ENCODE measurements at regions not wholly inside any gene's neighbourhood (a gene's known extent, or its start where the extent isn't known, plus 50 kb on each side); places are given as distances from the start of the nearest gene placed in this dataset.

DNA sequence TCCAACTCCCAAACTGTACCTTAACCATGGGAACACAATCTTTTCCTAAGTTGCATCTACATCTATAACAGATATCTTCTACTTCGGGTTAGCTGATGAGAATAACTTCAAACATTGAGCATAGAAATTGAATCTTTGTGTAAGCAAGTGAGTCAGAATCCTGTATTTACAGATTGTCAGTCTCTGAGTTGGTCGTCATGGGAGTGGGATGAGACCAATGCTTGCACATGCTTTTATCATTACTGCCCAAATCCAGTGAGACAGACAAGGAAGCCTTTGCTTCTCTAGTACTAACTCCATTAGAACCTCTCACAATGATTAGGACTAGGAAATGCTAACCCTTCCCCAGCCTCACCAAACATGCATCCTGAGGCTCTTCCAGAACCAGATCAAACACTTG lies 587.1 kb upstream of the ZNF717 start:
- Mint-ChIP-seq H3K36me3 (no peaks in the 10 kb centered on the region), H3K27me3 (ENCODE audit: low read depth in 3 of 3) (no peaks in the 10 kb centered on the region), H3K9me3 (peaks cover 0 to 2% (median 0%) of the 10 kb centered on the region in 7 donors), H3K4me3 (no peak overlapping the region), H3K27ac (no peak overlapping the region), H3K4me1 (no peaks in the 10 kb centered on the region)
- TF ChIP-seq CTCF (IDR thresholded peaks at IDR 0.05), result no peak
- no peaks in the 10 kb centered on the region for H3K36me3 ChIP-seq (replicated peaks in 1 of 2; ENCODE audit: control insufficient read depth in 1 of 2, insufficient read depth in 2 of 2, low read length in 2 of 2)
- no peaks in the 10 kb centered on the region for H3K27me3 ChIP-seq (ENCODE audit: control insufficient read depth in 2 of 2, insufficient read depth in 2 of 2, low read length in 2 of 2)
- no peak for DNase-seq
- H3K4me1 ChIP-seq (ENCODE audit: control insufficient read depth in 1 of 2, insufficient read depth in 2 of 2, low read length in 2 of 2), result no peaks in the 10 kb centered on the region
- H3K4me3 ChIP-seq (replicated peaks in 1 of 3; ENCODE audit: low read depth in 2 of 3, low read length in 3 of 3), result no peak overlapping the region
- no peaks in the 10 kb centered on the region for H3K79me2 ChIP-seq (ENCODE audit: insufficient read depth, low read length)
- H3K4me2 ChIP-seq (replicated peaks; ENCODE audit: extremely low read depth, low read length, poor library complexity, severe bottlenecking), result no peak overlapping the region
- no CpG with 5 or more reads among the region's 2 CpGs for WGBS (ENCODE audit: insufficient coverage)
- H3K27ac ChIP-seq (ENCODE audit: low read depth in 1 of 2, low read length in 2 of 2), result no peak overlapping the region
- no peak overlapping the region for H3K9ac ChIP-seq (ENCODE audit: insufficient read depth, low read length, poor library complexity, severe bottlenecking)
- no peaks in the 10 kb centered on the region for H3K9me3 ChIP-seq (replicated peaks in 1 of 2; ENCODE audit: control insufficient read depth in 1 of 2, insufficient read depth in 1 of 2, low read length in 2 of 2)
- no peak overlapping the region for H2AFZ ChIP-seq (ENCODE audit: insufficient read depth, low read depth, low read length, poor library complexity, severe bottlenecking)
- no peaks in the 10 kb centered on the region for H4K20me1 ChIP-seq (ENCODE audit: insufficient read depth, low read length)
- intact Hi-C loops (cut with micrococcal nuclease), result no loop called here

DNA sequence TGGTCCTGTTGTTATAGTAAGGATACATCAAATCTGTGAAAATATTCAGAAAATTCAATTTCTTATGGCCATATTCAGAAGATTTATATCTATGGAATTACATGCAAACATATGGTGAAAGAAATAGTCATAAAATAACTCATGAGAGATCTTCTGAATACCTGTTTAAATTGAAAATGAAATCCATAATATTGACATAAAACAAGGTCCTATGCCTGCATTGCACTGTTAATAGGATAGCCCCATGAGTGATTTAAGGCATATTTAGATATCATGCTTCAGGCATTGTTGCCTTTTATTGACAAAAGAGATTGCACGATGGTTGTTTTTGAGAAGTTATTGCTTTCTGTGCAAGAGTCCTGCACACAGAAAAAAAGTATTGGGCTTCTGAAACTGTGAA lies 591.7 kb upstream of the ZNF717 start:
- no peak overlapping the region for H3K9ac ChIP-seq (ENCODE audit: insufficient read depth, low read length, poor library complexity, severe bottlenecking)
- H3K79me2 ChIP-seq (ENCODE audit: insufficient read depth, low read length), result no peaks in the 10 kb centered on the region
- no peak for TF ChIP-seq CTCF (IDR thresholded peaks at IDR 0.05)
- Mint-ChIP-seq H3K36me3 (no peaks in the 10 kb centered on the region), H3K4me1 (no peaks in the 10 kb centered on the region), H3K27me3 (ENCODE audit: low read depth in 3 of 3) (no peaks in the 10 kb centered on the region), H3K4me3 (no peak overlapping the region), H3K27ac (no peak overlapping the region), H3K9me3 (peaks cover 0 to 4% (median 1%) of the 10 kb centered on the region in 7 donors)
- H3K27ac ChIP-seq (ENCODE audit: low read depth in 1 of 2, low read length in 2 of 2), result no peak overlapping the region
- no peak overlapping the region for H3K4me3 ChIP-seq (replicated peaks in 1 of 3; ENCODE audit: low read depth in 2 of 3, low read length in 3 of 3)
- no peaks in the 10 kb centered on the region for H3K36me3 ChIP-seq (replicated peaks in 1 of 2; ENCODE audit: control insufficient read depth in 1 of 2, insufficient read depth in 2 of 2, low read length in 2 of 2)
- no peaks in the 10 kb centered on the region for H3K27me3 ChIP-seq (ENCODE audit: control insufficient read depth in 2 of 2, insufficient read depth in 2 of 2, low read length in 2 of 2)
- no peak for DNase-seq
- H3K4me2 ChIP-seq (replicated peaks; ENCODE audit: extremely low read depth, low read length, poor library complexity, severe bottlenecking), result no peak overlapping the region
- intact Hi-C loops (cut with micrococcal nuclease), result no loop called here
- no peaks in the 10 kb centered on the region for H3K9me3 ChIP-seq (replicated peaks in 1 of 2; ENCODE audit: control insufficient read depth in 1 of 2, insufficient read depth in 1 of 2, low read length in 2 of 2)
- 100% methylated on average over 1 of the region's 1 CpG for WGBS (ENCODE audit: insufficient coverage)
- no peaks in the 10 kb centered on the region for H3K4me1 ChIP-seq (ENCODE audit: control insufficient read depth in 1 of 2, insufficient read depth in 2 of 2, low read length in 2 of 2)
- H2AFZ ChIP-seq (ENCODE audit: insufficient read depth, low read depth, low read length, poor library complexity, severe bottlenecking), result no peak overlapping the region
- no peaks in the 10 kb centered on the region for H4K20me1 ChIP-seq (ENCODE audit: insufficient read depth, low read length)
